Suprapubic skin (tissue), 3 donors: ENCODE measurements at regions not wholly inside any gene's neighbourhood (a gene's known extent, or its start where the extent isn't known, plus 50 kb on each side); places are given as distances from the start of the nearest gene placed in this dataset.

ENCODE experiments used
- POLR2AphosphoS5 ChIP-seq, 3 donors: sonication (generic); formaldehyde crosslinking; IDR thresholded peaks; one replicate each; pipeline ENCODE4 v1.6.1; 2017; ENCODE audit warnings: antibody characterized with exemption in 3 of 3
- TF ChIP-seq, protein P1 (sequence below), 2 donors: fragments of 200-600 bp in 1 of 2; fragments of 450-650 bp in 1 of 2; sonication (generic) in 1 of 2; IDR thresholded peaks; one replicate each; pipeline ENCODE4 v1.5.1; 2016 to 2019; ENCODE audit warnings: antibody characterized with exemption in 2 of 2, mild to moderate bottlenecking in 1 of 2, moderate library complexity in 1 of 2

DNA sequence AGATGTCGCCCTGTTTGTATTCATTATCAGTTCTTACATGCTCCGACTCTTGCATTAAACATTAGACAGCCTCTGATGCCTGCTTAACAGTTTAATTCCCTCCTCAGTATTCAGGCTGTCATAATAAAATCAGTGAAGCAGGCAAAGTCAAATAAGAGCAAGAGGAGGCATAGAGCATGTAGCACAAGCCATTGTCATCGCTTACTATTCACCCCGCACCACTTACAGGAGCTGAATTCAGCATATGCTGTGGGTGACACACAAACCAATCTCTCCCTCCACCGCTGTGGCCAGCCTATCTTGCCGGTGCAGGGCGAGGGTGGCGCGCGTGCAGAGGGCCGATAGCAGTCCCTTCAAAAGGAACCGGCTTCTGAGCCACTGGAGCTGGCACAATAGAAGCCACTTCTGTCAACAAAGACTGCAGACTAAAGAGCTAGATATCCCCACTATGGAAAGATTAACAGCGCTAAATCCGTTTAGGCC lies 433.2 kb upstream of the MGMT start:
- TF ChIP-seq POLR2AphosphoS5 (IDR thresholded peaks at IDR 0.05) = no peak
- TF ChIP-seq, protein P1, sequence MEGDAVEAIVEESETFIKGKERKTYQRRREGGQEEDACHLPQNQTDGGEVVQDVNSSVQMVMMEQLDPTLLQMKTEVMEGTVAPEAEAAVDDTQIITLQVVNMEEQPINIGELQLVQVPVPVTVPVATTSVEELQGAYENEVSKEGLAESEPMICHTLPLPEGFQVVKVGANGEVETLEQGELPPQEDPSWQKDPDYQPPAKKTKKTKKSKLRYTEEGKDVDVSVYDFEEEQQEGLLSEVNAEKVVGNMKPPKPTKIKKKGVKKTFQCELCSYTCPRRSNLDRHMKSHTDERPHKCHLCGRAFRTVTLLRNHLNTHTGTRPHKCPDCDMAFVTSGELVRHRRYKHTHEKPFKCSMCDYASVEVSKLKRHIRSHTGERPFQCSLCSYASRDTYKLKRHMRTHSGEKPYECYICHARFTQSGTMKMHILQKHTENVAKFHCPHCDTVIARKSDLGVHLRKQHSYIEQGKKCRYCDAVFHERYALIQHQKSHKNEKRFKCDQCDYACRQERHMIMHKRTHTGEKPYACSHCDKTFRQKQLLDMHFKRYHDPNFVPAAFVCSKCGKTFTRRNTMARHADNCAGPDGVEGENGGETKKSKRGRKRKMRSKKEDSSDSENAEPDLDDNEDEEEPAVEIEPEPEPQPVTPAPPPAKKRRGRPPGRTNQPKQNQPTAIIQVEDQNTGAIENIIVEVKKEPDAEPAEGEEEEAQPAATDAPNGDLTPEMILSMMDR (IDR thresholded peaks at IDR 0.05) = no peak
